ENCODE measurements at regions not wholly inside any gene's neighbourhood (a gene's known extent, or its start where the extent isn't known, plus 50 kb on each side); places are given as distances from the start of the nearest gene placed in this dataset.

DNA sequence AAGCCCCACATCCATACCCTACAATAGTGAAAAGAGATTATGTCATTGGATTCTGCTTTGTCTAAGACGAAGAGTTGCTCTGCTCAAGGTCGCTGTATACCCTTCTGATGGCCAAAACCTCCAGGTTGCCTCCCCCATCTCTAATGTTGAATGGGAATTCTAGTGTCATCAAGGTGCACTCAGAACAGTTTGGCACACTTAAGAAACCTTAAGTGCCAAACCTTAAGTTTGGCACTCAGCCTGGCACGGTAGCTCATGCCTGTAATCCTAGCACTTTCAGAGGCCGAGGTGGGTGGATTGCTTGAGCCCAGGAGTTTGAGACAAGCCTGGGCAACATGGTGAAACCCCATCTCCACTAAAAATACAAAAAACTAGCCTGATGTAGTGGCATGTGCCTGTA, 1245.6 kb upstream of the SEL1L start:
- DNase-seq (ENCODE audit: low read depth, low spot score) (no peak), FAIRE-seq (no peak)
- Histone ChIP-seq H4K20me1 (replicated peaks; ENCODE audit: control insufficient read depth, extremely low read depth, insufficient read depth, low read length) (no peaks in the 10 kb centered on the region), H3K79me2 (ENCODE audit: control insufficient read depth, insufficient read depth, low read length) (no peaks in the 10 kb centered on the region), H3K9me3 (replicated peaks; ENCODE audit: control insufficient read depth, insufficient read depth, low read length) (peaks cover 2% of the 10 kb centered on the region), H3K36me3 (ENCODE audit: control insufficient read depth in 2 of 2, extremely low read depth in 1 of 2, insufficient read depth in 2 of 2, low read length in 2 of 2) (no peaks in the 10 kb centered on the region), H3K4me2 (ENCODE audit: insufficient read depth, low read length) (no peak overlapping the region), H3K27ac (ENCODE audit: insufficient read depth, low read depth, low read length) (no peak overlapping the region), H3K9me1 (replicated peaks; ENCODE audit: control insufficient read depth, extremely low read depth, insufficient read depth, low read length) (no peaks in the 10 kb centered on the region), H3K4me3 (replicated peaks in 1 of 3; ENCODE audit: insufficient read depth in 1 of 3, low read depth in 1 of 3, low read length in 3 of 3) (no peak overlapping the region), H2AFZ (ENCODE audit: low read depth, low read length) (no peak overlapping the region), H3K4me1 (ENCODE audit: control insufficient read depth, extremely low read depth, insufficient read depth, low read length) (no peaks in the 10 kb centered on the region), H3K27me3 (ENCODE audit: control insufficient read depth in 2 of 2, insufficient read depth in 2 of 2, low read length in 2 of 2) (no peaks in the 10 kb centered on the region), H3K9ac (replicated peaks; ENCODE audit: extremely low read depth, insufficient read depth, low read length) (no peak overlapping the region)
- ChIA-PET CTCF (no interaction called here), POLR2A (no interaction called here)
- intact Hi-C loops (cut with micrococcal nuclease): no loop called here
- dilution Hi-C loops (cut with MboI; ENCODE audit: extremely low pct_ligation_motif_present, low sequenced_read_pairs): no loop called here
- no TSS peak for BruUV-seq (replicated peaks)
- TF ChIP-seq GATA2 (IDR thresholded peaks at IDR 0.05; ENCODE audit: insufficient read depth, insufficient read length, low read depth, low read length) (no peak), JUN (IDR thresholded peaks at IDR 0.05; ENCODE audit: borderline replicate concordance, insufficient read depth, insufficient read length, low read depth) (no peak), POLR2A (IDR thresholded peaks at IDR 0.05; ENCODE audit: low read depth, low read length) (no peak)

DNA sequence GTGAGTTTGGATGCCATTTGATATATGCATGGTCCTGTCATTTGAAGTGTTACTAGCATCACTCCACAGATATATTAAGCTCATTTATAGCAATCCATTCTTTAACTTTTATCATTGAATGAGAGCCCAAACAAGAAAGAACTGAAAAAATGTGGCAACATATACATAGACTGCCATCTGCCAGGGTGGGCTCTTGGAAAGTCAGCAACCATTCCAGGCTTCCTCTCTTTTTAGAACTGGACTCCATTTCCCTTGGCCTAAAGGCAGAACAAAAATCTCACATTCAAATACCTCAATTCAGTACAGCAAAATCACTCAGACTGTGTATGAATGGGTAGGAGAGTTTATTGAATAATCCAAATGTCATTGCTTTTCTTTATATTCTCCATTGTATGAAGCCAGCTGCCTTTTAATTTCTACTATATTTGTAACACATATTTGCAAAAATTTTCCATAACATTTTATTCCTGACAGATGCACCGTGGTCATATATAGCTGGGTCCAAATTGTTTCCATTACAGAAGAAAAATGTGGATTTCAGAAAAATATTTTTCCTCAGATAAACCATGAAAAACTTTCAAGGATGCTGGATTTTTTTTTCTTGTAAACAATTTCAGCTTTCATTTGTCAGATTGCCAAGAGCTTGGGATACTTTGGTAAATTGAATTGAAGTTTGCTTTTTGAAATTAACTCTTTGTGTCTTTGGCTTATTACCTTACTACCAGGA, 1252.3 kb upstream of the SEL1L start:
- no peaks in the 10 kb centered on the region for H3K79me2 ChIP-seq (ENCODE audit: control insufficient read depth, insufficient read depth, low read length)
- CTCF ChIA-PET: no interaction called here
- no peak overlapping the region for H2AFZ ChIP-seq (ENCODE audit: low read depth, low read length)
- H3K4me3 ChIP-seq (replicated peaks in 1 of 3; ENCODE audit: insufficient read depth in 1 of 3, low read depth in 1 of 3, low read length in 3 of 3): no peak overlapping the region
- no peak overlapping the region for H3K9ac ChIP-seq (replicated peaks; ENCODE audit: extremely low read depth, insufficient read depth, low read length)
- no peak for FAIRE-seq
- no TSS peak for BruUV-seq (replicated peaks)
- H3K9me3 ChIP-seq (replicated peaks; ENCODE audit: control insufficient read depth, insufficient read depth, low read length): peaks cover 4% of the 10 kb centered on the region
- no peaks in the 10 kb centered on the region for H4K20me1 ChIP-seq (replicated peaks; ENCODE audit: control insufficient read depth, extremely low read depth, insufficient read depth, low read length)
- no peaks in the 10 kb centered on the region for H3K36me3 ChIP-seq (ENCODE audit: control insufficient read depth in 2 of 2, extremely low read depth in 1 of 2, insufficient read depth in 2 of 2, low read length in 2 of 2)
- no peak for DNase-seq (ENCODE audit: low read depth, low spot score)
- no peaks in the 10 kb centered on the region for H3K27me3 ChIP-seq (ENCODE audit: control insufficient read depth in 2 of 2, insufficient read depth in 2 of 2, low read length in 2 of 2)
- POLR2A ChIA-PET: no interaction called here
- H3K9me1 ChIP-seq (replicated peaks; ENCODE audit: control insufficient read depth, extremely low read depth, insufficient read depth, low read length): no peaks in the 10 kb centered on the region
- intact Hi-C loops (cut with micrococcal nuclease): no loop called here
- dilution Hi-C loops (cut with MboI; ENCODE audit: extremely low pct_ligation_motif_present, low sequenced_read_pairs): no loop called here
- H3K4me1 ChIP-seq (ENCODE audit: control insufficient read depth, extremely low read depth, insufficient read depth, low read length): no peaks in the 10 kb centered on the region
- no peak overlapping the region for H3K4me2 ChIP-seq (ENCODE audit: insufficient read depth, low read length)
- H3K27ac ChIP-seq (ENCODE audit: insufficient read depth, low read depth, low read length): no peak overlapping the region
- TF ChIP-seq MYC (IDR thresholded peaks at IDR 0.05; ENCODE audit: low read depth, low read length) (no peak), POLR2A (IDR thresholded peaks at IDR 0.05; ENCODE audit: low read depth, low read length) (no peak), JUN (IDR thresholded peaks at IDR 0.05; ENCODE audit: borderline replicate concordance, insufficient read depth, insufficient read length, low read depth) (no peak), POLR2AphosphoS5 (IDR thresholded peaks at IDR 0.05; ENCODE audit: insufficient read depth, low read depth, low read length) (no peak), FOS (IDR thresholded peaks at IDR 0.05; ENCODE audit: borderline replicate concordance, insufficient read depth, low read length) (no peak), EZH2 (IDR thresholded peaks at IDR 0.05; ENCODE audit: borderline replicate concordance, low read depth, low read length, severe bottlenecking) (no peak), GATA2 (IDR thresholded peaks at IDR 0.05; ENCODE audit: insufficient read depth, insufficient read length, low read depth, low read length) (no peak)
- TF ChIP-seq, protein P1, sequence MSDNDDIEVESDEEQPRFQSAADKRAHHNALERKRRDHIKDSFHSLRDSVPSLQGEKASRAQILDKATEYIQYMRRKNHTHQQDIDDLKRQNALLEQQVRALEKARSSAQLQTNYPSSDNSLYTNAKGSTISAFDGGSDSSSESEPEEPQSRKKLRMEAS (IDR thresholded peaks at IDR 0.05; ENCODE audit: insufficient read depth, insufficient read length): no peak
- TF ChIP-seq, protein P2, sequence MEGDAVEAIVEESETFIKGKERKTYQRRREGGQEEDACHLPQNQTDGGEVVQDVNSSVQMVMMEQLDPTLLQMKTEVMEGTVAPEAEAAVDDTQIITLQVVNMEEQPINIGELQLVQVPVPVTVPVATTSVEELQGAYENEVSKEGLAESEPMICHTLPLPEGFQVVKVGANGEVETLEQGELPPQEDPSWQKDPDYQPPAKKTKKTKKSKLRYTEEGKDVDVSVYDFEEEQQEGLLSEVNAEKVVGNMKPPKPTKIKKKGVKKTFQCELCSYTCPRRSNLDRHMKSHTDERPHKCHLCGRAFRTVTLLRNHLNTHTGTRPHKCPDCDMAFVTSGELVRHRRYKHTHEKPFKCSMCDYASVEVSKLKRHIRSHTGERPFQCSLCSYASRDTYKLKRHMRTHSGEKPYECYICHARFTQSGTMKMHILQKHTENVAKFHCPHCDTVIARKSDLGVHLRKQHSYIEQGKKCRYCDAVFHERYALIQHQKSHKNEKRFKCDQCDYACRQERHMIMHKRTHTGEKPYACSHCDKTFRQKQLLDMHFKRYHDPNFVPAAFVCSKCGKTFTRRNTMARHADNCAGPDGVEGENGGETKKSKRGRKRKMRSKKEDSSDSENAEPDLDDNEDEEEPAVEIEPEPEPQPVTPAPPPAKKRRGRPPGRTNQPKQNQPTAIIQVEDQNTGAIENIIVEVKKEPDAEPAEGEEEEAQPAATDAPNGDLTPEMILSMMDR (IDR thresholded peaks at IDR 0.05; ENCODE audit: extremely low read depth in 1 of 2, insufficient read depth in 1 of 2, low read depth in 1 of 2, low read length in 2 of 2): no peak
